ENCODE measurements at regions not wholly inside any gene's neighbourhood (a gene's known extent, or its start where the extent isn't known, plus 50 kb on each side); places are given as distances from the start of the nearest gene placed in this dataset.
"Not testable (repeated sequence)": the region's sequence is repeated elsewhere in the genome, so short reads cannot be mapped to it uniquely, and the experiment has no call there.

DNA sequence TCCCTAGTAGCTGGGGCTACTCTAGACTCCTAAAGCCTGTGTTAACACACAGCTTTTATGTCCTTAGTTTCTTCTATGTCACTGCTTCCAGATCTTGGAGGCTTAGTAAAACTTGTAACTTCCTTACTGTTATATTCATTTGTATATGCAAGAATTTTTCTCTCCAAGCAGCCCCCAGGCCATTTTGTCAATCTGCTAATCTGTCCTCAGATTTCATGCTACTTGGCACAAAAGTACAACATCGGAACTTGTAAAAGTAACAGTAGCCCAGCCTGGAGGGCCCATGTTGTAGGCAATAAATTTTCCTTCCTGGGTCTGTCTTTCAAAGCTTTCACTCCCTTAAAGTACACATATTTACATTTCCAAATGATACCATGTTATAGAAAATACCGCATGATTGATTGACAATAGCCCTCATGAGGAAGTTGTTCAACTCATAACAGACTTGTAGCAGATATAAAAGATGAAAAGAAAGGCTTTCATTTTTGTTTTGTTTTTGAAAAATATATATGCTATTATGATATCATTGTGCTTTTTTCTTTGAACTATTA is 324.2 kb downstream of the NEK10 start:
- no peak for DNase-seq
- 74 to 88% (median 85%) methylated on average over 2 of the region's 2 CpGs for WGBS, 5 donors
- Histone ChIP-seq H3K27ac (no peak overlapping the region), H3K4me1 (no peaks in the 10 kb centered on the region), H3K36me3 (no peaks in the 10 kb centered on the region), H3K4me3 (no peak overlapping the region), H3K9me3 (peaks cover 0 to 23% (median under 1%) of the 10 kb centered on the region in 8 donors), H3K27me3 (replicated peaks in 1 of 7) (no peaks in the 10 kb centered on the region)
- intact Hi-C loops (cut with DNase I; ENCODE audit: low total_unique reads): no loop called here
- TF ChIP-seq CTCF (IDR thresholded peaks at IDR 0.05 in 8 of 11, conservative IDR thresholded peaks at IDR 0.05 in 3 of 11) (no peak), POLR2AphosphoS5 (IDR thresholded peaks at IDR 0.05) (no peak), POLR2A (IDR thresholded peaks at IDR 0.05) (no peak)

DNA sequence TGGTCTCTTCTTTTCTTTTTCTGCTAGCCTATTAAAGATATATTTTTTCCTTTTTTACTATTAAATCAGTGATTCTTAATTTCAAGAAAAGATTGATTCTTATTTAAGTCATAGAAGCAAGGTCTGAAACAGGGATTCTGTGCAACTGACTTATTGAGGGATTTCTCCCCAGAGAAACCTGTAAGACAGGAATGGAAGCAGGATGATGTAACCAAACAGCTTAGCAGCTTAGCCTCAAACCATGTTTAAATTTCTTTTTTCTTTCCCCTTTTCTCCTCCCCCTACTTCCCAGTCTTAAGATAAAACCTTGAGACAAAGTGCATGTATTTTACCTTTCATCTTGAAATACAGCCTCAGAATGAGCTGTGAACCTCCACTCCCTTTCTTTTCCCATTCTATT is 322.8 kb downstream of the NEK10 start:
- DNase-seq: no peak
- Histone ChIP-seq H3K4me1 (no peaks in the 10 kb centered on the region), H3K9me3 (peaks cover 0 to 32% (median 12%) of the 10 kb centered on the region in 8 donors), H3K27me3 (replicated peaks in 1 of 7) (no peaks in the 10 kb centered on the region), H3K27ac (no peak overlapping the region), H3K4me3 (no peak overlapping the region), H3K36me3 (no peaks in the 10 kb centered on the region)
- intact Hi-C loops (cut with DNase I; ENCODE audit: low total_unique reads): no loop called here
- TF ChIP-seq CTCF (IDR thresholded peaks at IDR 0.05 in 8 of 11, conservative IDR thresholded peaks at IDR 0.05 in 3 of 11) (no peak), POLR2AphosphoS5 (IDR thresholded peaks at IDR 0.05) (no peak), POLR2A (IDR thresholded peaks at IDR 0.05) (no peak)

- H3K9me3 ChIP-seq: peaks cover 0 to 64% (median 37%) of the 10 kb centered on the region in 8 donors
- no peaks in the 10 kb centered on the region for H3K27me3 ChIP-seq (replicated peaks in 1 of 7)
- TF ChIP-seq CTCF (IDR thresholded peaks at IDR 0.05 in 8 of 11, conservative IDR thresholded peaks at IDR 0.05 in 3 of 11): no peak
- TF ChIP-seq POLR2A (IDR thresholded peaks at IDR 0.05): no peak
- no peak for TF ChIP-seq POLR2AphosphoS5 (IDR thresholded peaks at IDR 0.05)
- no peaks in the 10 kb centered on the region for H3K36me3 ChIP-seq
- no peak overlapping the region for H3K4me3 ChIP-seq
- no peak for DNase-seq
- WGBS, 5 donors: 33 to 45% (median 42%) methylated on average over 2 of the region's 2 CpGs
- H3K4me1 ChIP-seq: no peaks in the 10 kb centered on the region
- intact Hi-C loops (cut with DNase I; ENCODE audit: low total_unique reads): no loop called here
- H3K27ac ChIP-seq: no peak overlapping the region
These were observed 319.4 kb downstream of the NEK10 start for GRCh38 chr3:27049792-27050191.

DNA sequence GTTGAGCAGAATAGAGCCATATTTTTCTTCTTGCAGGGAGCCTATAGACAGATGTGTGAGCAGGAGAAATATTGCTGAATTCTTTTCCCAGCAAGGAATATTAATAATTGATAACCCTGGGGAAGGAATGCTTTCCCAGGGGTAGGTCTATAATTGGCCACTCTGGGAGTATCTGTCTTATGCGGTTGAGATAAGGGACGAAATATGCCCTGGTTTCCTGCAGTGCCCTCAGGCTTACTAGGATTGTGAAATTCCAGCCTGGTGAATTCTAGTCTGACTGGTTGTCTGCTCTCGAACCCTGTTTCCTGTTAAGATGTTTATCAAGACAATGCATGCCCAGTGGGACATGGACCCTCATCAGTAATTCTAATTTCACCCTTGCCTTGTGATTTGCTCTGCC is 317.7 kb downstream of the NEK10 start:
- H3K4me1 ChIP-seq; H3K36me3 ChIP-seq; H3K27ac ChIP-seq; intact Hi-C loops (cut with DNase I; ENCODE audit: low total_unique reads); H3K27me3 ChIP-seq (replicated peaks in 1 of 7); DNase-seq; H3K4me3 ChIP-seq: not testable (repeated sequence)
- 81 to 98% (median 93%) methylated on average over 3 of the region's 3 CpGs for WGBS, 5 donors
- H3K9me3 ChIP-seq: peaks cover 0 to 70% (median 38%) of the 10 kb centered on the region in 8 donors

DNA sequence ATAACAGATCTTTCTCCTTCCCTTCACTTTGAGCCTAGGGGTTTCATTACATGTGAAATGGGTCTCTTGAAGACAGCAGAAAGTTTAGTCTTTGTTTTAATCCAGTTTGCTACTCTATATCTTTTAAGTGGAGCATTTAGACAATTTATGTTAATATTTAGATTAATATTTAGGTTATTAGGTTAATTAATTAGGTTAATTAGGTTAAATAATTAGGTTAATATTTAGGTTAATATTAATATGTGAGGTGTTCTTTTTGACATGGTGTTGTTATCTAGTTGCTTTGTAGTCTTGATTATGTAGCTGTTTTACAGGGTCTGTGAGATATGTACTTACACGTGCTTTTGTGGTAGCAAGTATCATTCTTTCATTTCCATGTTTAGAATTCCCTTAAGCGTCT is 312.9 kb downstream of the NEK10 start:
- no peak overlapping the region for H3K4me3 ChIP-seq
- WGBS, 5 donors: 73 to 95% (median 91%) methylated on average over 2 of the region's 2 CpGs
- H3K27me3 ChIP-seq (replicated peaks in 1 of 7): peaks cover 0 to 4% (median 0%) of the 10 kb centered on the region in 7 donors
- TF ChIP-seq POLR2AphosphoS5 (IDR thresholded peaks at IDR 0.05): no peak
- no peak for TF ChIP-seq CTCF (IDR thresholded peaks at IDR 0.05 in 8 of 11, conservative IDR thresholded peaks at IDR 0.05 in 3 of 11)
- TF ChIP-seq POLR2A (IDR thresholded peaks at IDR 0.05): no peak
- DNase-seq: no peak
- peaks cover 0 to 45% (median 35%) of the 10 kb centered on the region in 8 donors for H3K9me3 ChIP-seq
- H3K27ac ChIP-seq: no peak overlapping the region
- no peaks in the 10 kb centered on the region for H3K4me1 ChIP-seq
- intact Hi-C loops (cut with DNase I; ENCODE audit: low total_unique reads): no loop called here
- no peaks in the 10 kb centered on the region for H3K36me3 ChIP-seq
